ENCODE measurements at regions not wholly inside any gene's neighbourhood (a gene's known extent, or its start where the extent isn't known, plus 50 kb on each side); places are given as distances from the start of the nearest gene placed in this dataset.

DNA sequence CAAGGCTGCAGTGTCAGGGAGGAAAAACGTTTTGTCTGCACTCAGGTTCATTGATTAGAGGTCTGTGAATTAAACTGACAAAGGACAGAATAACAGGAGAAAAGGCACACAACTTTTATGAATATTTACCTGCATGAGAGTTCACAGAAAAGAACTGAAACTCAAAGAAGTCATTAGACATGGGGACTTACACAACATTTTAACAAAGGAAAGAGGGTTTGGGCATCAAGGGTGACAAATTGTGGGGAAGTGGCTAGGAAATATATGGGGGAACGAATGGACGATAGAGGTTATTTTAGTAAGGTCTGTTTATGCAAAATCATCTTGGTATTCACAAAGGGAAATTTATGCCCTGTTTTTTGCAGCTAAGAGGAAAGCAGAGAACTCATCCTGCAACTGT, 65.6 kb upstream of the C15orf39 start:
- TF ChIP-seq POLR2A (IDR thresholded peaks at IDR 0.05) (no peak), POLR2AphosphoS5 (IDR thresholded peaks at IDR 0.05; ENCODE audit: insufficient read depth in 1 of 2, low read depth in 1 of 2) (no peak)
- TF ChIP-seq, protein P1, sequence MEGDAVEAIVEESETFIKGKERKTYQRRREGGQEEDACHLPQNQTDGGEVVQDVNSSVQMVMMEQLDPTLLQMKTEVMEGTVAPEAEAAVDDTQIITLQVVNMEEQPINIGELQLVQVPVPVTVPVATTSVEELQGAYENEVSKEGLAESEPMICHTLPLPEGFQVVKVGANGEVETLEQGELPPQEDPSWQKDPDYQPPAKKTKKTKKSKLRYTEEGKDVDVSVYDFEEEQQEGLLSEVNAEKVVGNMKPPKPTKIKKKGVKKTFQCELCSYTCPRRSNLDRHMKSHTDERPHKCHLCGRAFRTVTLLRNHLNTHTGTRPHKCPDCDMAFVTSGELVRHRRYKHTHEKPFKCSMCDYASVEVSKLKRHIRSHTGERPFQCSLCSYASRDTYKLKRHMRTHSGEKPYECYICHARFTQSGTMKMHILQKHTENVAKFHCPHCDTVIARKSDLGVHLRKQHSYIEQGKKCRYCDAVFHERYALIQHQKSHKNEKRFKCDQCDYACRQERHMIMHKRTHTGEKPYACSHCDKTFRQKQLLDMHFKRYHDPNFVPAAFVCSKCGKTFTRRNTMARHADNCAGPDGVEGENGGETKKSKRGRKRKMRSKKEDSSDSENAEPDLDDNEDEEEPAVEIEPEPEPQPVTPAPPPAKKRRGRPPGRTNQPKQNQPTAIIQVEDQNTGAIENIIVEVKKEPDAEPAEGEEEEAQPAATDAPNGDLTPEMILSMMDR (IDR thresholded peaks at IDR 0.05): no peak
- no peaks in the 10 kb centered on the region for H3K9me3 ChIP-seq
- no peak overlapping the region for H3K27ac ChIP-seq
- no peak for DNase-seq (ENCODE audit: extremely low spot score in 2 of 2)
- no peaks in the 10 kb centered on the region for H3K36me3 ChIP-seq
- no peaks in the 10 kb centered on the region for H3K27me3 ChIP-seq
- no peak overlapping the region for H3K4me3 ChIP-seq
- intact Hi-C loops (cut with DNase I): no loop called here
- H3K4me1 ChIP-seq: no peaks in the 10 kb centered on the region

DNA sequence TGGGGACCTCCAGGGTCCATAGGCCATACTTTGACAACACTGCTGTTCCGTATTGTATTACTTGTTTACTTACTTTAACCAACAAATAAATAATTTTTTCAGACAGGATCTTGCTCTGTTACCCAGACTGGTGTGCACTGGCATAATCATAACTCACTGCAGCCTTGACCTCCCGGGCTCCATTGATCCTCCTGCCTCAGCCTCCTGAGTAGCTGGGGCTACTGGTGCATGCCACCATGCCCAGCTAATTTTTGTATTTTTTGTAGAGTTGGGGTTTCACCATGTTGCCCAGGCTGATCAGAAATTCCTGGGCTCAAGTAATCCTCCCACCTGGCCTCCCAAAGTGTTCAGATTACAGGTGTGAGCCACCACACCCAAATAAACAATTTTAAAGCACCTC, 64.9 kb upstream of the C15orf39 start:
- no peaks in the 10 kb centered on the region for H3K27me3 ChIP-seq
- H3K27ac ChIP-seq: no peak overlapping the region
- intact Hi-C loops (cut with DNase I): no loop called here
- H3K36me3 ChIP-seq: no peaks in the 10 kb centered on the region
- DNase-seq (ENCODE audit: extremely low spot score in 2 of 2): no peak
- H3K4me3 ChIP-seq: no peak overlapping the region
- no peaks in the 10 kb centered on the region for H3K9me3 ChIP-seq
- H3K4me1 ChIP-seq: no peaks in the 10 kb centered on the region
- TF ChIP-seq POLR2AphosphoS5 (IDR thresholded peaks at IDR 0.05; ENCODE audit: insufficient read depth in 1 of 2, low read depth in 1 of 2) (no peak), POLR2A (IDR thresholded peaks at IDR 0.05) (no peak)
- TF ChIP-seq, protein P1 (IDR thresholded peaks at IDR 0.05): no peak

DNA sequence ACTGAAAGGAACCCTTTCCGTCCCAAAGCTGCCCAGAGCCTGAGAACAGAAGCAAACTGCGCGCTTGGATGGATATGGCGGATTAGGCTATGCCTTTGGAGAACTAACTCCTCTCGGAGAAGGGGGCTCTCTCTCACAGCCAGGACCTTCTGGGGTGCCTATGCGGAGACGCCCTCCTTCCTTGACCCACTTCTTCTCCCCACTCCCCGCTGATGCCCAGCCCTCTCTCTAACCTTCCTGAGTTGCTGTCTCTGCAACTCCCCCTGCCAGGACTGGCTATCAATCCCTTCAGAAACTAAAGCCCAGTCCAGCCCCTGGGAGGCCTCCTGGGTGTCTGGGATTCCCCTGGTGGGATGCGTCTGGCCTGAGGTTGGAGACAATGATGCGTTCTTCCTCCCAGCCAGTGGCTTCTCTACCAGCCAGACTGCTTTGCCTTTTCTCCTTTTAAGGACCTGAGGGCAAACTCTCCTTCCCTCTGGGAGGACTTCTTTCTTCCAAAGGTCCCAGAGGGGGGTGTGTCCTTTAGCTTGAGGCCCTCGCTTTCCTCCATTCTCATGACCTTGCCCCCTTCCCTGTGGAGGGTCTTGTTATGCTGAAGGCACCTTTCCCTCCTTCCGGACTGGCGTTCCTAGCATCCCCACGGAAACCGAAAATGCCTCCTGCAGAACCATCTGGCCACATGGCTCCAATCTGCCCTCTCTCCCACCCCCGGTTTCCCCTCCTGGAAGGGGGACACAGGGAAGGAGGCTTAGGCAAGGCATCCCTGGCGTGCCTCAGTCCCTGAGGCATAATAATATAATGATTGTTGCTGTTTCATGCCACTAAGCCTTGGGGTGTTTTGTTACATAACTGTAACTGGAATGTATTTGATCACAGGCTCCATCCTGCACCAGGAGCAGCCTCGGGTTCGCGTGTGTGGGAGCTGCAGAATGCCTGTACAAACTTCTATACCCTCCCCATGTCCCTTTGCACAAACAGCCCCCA, 63.4 kb upstream of the C15orf39 start:
- no peaks in the 10 kb centered on the region for H3K36me3 ChIP-seq
- no peak for DNase-seq (ENCODE audit: extremely low spot score in 2 of 2)
- no peaks in the 10 kb centered on the region for H3K27me3 ChIP-seq
- no peak overlapping the region for H3K4me3 ChIP-seq
- H3K9me3 ChIP-seq: peaks cover 11% of the 10 kb centered on the region
- no peaks in the 10 kb centered on the region for H3K4me1 ChIP-seq
- TF ChIP-seq POLR2AphosphoS5 (IDR thresholded peaks at IDR 0.05; ENCODE audit: insufficient read depth in 1 of 2, low read depth in 1 of 2): no peak
- no peak for TF ChIP-seq POLR2A (IDR thresholded peaks at IDR 0.05)
- TF ChIP-seq, protein P1 (IDR thresholded peaks at IDR 0.05): no peak
- no peak overlapping the region for H3K27ac ChIP-seq
- intact Hi-C loops (cut with DNase I): no loop called here

DNA sequence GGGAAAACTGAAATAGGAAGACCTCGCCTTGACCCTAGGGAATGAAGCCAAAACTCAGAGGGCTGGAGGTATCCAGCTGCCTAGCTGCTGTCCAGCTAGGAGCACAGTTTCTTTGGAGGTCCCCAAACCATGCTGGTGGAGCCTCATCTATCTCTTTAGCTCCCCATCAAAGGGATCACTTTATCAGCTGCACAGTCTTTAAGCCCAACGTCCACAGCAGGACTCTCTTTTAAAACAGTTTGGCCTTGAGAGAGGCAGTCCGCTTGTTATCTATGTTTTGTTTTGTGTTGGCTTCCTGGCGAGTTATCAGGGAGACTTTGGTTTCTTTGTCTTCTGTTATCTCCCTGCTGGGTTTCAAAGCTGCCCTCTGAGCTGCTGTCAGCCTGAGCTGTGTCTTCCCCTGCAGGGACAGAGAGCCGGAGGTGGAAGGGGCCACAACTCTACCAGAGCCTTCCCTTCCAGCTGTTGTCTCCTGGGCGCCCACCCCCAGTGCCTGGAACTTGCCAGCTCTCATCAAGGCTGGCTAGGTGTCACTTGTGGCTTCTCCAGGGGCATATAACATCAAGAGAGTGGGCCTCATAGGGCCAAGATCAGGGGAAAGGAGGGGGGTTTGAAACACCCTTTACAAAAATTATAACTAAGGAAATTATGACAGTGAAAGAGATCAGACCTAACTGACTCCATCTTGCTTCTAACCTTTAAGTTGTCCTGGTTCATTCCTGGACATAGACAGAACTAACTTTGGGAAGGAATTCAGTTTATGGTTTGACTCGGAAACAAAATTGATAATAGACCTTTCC, 61.4 kb upstream of the C15orf39 start:
- intact Hi-C loops (cut with DNase I): no loop called here
- TF ChIP-seq, protein P1 (IDR thresholded peaks at IDR 0.05): no peak
- TF ChIP-seq POLR2AphosphoS5 (IDR thresholded peaks at IDR 0.05; ENCODE audit: insufficient read depth in 1 of 2, low read depth in 1 of 2) (no peak), POLR2A (IDR thresholded peaks at IDR 0.05) (no peak)
- no peak overlapping the region for H3K27ac ChIP-seq
- H3K4me3 ChIP-seq: no peak overlapping the region
- H3K27me3 ChIP-seq: no peaks in the 10 kb centered on the region
- H3K9me3 ChIP-seq: peaks cover 21% of the 10 kb centered on the region
- no peaks in the 10 kb centered on the region for H3K36me3 ChIP-seq
- no peaks in the 10 kb centered on the region for H3K4me1 ChIP-seq
- DNase-seq (ENCODE audit: extremely low spot score in 2 of 2): no peak

Data from vagina (tissue), 2 donors.